IMR-90 (cell line): ENCODE measurements at regions not wholly inside any gene's neighbourhood (a gene's known extent, or its start where the extent isn't known, plus 50 kb on each side); places are given as distances from the start of the nearest gene placed in this dataset.

Experiments used
- ATAC-seq: fragments of 200-7000 bp; cut with Tn5 transposase; 2 replicates; pipeline ENCODE4 v1.9.1; 2020; ENCODE audit warnings: low read depth, mild to moderate bottlenecking, moderate library complexity
- BruUV-seq: library from RNA; stranded (reverse); fragments of 400-500 nt; replicated peaks from 2 replicates; lab custom pipeline; 2021; lab: Mats Ljungman, UMichigan
- CTCF ChIA-PET: fragments of 300-600 bp; formaldehyde crosslinking; extraction: SDS; loops from one replicate; lab custom pipeline; 2021; ENCODE audit warnings: antibody characterized with exemption; lab: Yijun Ruan, JAX
- POLR2A ChIA-PET: fragments of 300-600 bp; sonication (Branson Sonifier 250); formaldehyde crosslinking; loops from one replicate; lab custom pipeline; 2022; ENCODE audit warnings: antibody characterized with exemption; ENCODE audit not compliant: unreplicated experiment; lab: Charles Lee
- DNase-seq: peaks from one replicate; pipeline ENCODE4 v3.0.0; 2013
- H2AFZ ChIP-seq: replicated peaks from 2 replicates; pipeline ENCODE3; 2013; ENCODE audit warnings: low read length, mild to moderate bottlenecking; ENCODE audit not compliant: poor library complexity
- H2AK5ac ChIP-seq: 2 replicates; pipeline ENCODE4 v1.6.1; 2013; ENCODE audit warnings: low read depth, low read length, inconsistent platforms
- H2AK9ac ChIP-seq: replicated peaks from 2 replicates; pipeline ENCODE3; 2013; ENCODE audit warnings: mild to moderate bottlenecking, low read depth, low read length, moderate library complexity; ENCODE audit not compliant: poor library complexity
- H2BK120ac ChIP-seq: 2 replicates; pipeline ENCODE4 v1.6.1; 2013; ENCODE audit warnings: low read depth, low read length, inconsistent platforms
- H2BK15ac ChIP-seq: 3 replicates; pipeline ENCODE4 v1.6.1; 2013; ENCODE audit warnings: low read depth, low read length, inconsistent platforms
- H2BK20ac ChIP-seq: 2 replicates; pipeline ENCODE4 v1.6.1; 2013; ENCODE audit warnings: low read depth, mild to moderate bottlenecking, inconsistent platforms, low read length, moderate library complexity
- H2BK5ac ChIP-seq: 2 replicates; pipeline ENCODE4 v1.6.1; 2013; ENCODE audit warnings: mild to moderate bottlenecking, low read depth, low read length, inconsistent platforms; ENCODE audit not compliant: poor library complexity, severe bottlenecking
- H3K14ac ChIP-seq: replicated peaks from 2 replicates; pipeline ENCODE4 v1.6.1; 2013; ENCODE audit warnings: low read depth, low read length, inconsistent platforms
- H3K18ac ChIP-seq: 2 replicates; pipeline ENCODE4 v1.6.1; 2013; ENCODE audit warnings: low read depth, low read length, control low read depth
- H3K23ac ChIP-seq: 2 replicates; pipeline ENCODE4 v1.6.1; 2013; ENCODE audit warnings: low read depth, low read length, inconsistent platforms
- H3K27ac ChIP-seq: 2 replicates; pipeline ENCODE4 v1.5.1; 2013; ENCODE audit warnings: mild to moderate bottlenecking, control low read depth, low read length; ENCODE audit not compliant: insufficient read depth
- H3K27me3 ChIP-seq: 2 replicates; pipeline ENCODE4 v1.6.1; 2013; ENCODE audit warnings: low read length; ENCODE audit not compliant: control insufficient read depth, insufficient read depth
- H3K36me3 ChIP-seq: 2 replicates; pipeline ENCODE4 v1.6.1; 2013; ENCODE audit warnings: low read length, mixed read lengths; ENCODE audit not compliant: control insufficient read depth, insufficient read depth
- H3K4ac ChIP-seq: 2 replicates; pipeline ENCODE4 v1.6.1; 2013; ENCODE audit warnings: low read depth, low read length, inconsistent platforms
- H3K4me1 ChIP-seq: 2 replicates; pipeline ENCODE4 v1.6.1; 2013; ENCODE audit warnings: low read length, mixed read lengths; ENCODE audit not compliant: control insufficient read depth, insufficient read depth
- H3K4me2 ChIP-seq: 2 replicates; pipeline ENCODE4 v1.6.1; 2013; ENCODE audit warnings: low read depth, mild to moderate bottlenecking, control low read depth, low read length, moderate library complexity
- H3K4me3 ChIP-seq: 2 replicates; pipeline ENCODE4 v1.5.1; 2013; ENCODE audit warnings: low read depth, mild to moderate bottlenecking, control low read depth, low read length, moderate library complexity; ENCODE audit not compliant: insufficient read depth
- H3K56ac ChIP-seq: 2 replicates; pipeline ENCODE4 v1.6.1; 2013; ENCODE audit warnings: low read length, inconsistent platforms; ENCODE audit not compliant: insufficient read depth; ENCODE audit errors: extremely low read depth
- H3K79me1 ChIP-seq, 2 experiments: 2 replicates each; pipeline ENCODE4 v1.6.1; 2013; ENCODE audit warnings: low read length in 2 of 2, inconsistent platforms in 1 of 2, low read depth in 1 of 2
- H3K9ac ChIP-seq: 2 replicates; pipeline ENCODE4 v1.6.1; 2013; ENCODE audit warnings: low read depth, low read length, control low read depth
- H3K9me1 ChIP-seq: 2 replicates; pipeline ENCODE4 v1.6.1; 2013; ENCODE audit warnings: low read length, inconsistent platforms; ENCODE audit not compliant: insufficient read depth
- H3K9me3 ChIP-seq: 2 replicates; pipeline ENCODE4 v1.6.1; 2013; ENCODE audit warnings: low read length; ENCODE audit not compliant: control insufficient read depth, insufficient read depth
- H4K20me1 ChIP-seq: 2 replicates; pipeline ENCODE4 v1.6.1; 2013; ENCODE audit warnings: low read length, inconsistent platforms; ENCODE audit not compliant: insufficient read depth
- H4K5ac ChIP-seq: 2 replicates; pipeline ENCODE4 v1.6.1; 2013; ENCODE audit warnings: mild to moderate bottlenecking, low read depth, low read length, control low read depth
- H4K8ac ChIP-seq, 2 experiments: 2 replicates each; pipeline ENCODE4 v1.6.1; 2013; ENCODE audit warnings: low read depth in 2 of 2, low read length in 2 of 2, control low read depth in 1 of 2, inconsistent platforms in 1 of 2
- H4K91ac ChIP-seq: 2 replicates; pipeline ENCODE4 v1.6.1; 2013; ENCODE audit warnings: low read depth, low read length, inconsistent platforms; ENCODE audit not compliant: insufficient read depth
- BHLHE40 ChIP-seq: fragments of 150-350 bp; IDR thresholded peaks from 2 replicates; pipeline ENCODE4 v1.6.1; 2016; ENCODE audit warnings: mild to moderate bottlenecking, low read depth, low read length
- CEBPB ChIP-seq: IDR thresholded peaks from 2 replicates; pipeline ENCODE4 v1.6.1; 2012; ENCODE audit warnings: low read depth, low read length, improper control_type of control experiment
- CHD1 ChIP-seq: IDR thresholded peaks from 2 replicates; pipeline ENCODE4 v1.6.1; 2012; ENCODE audit warnings: low read depth, low read length, improper control_type of control experiment
- FOS ChIP-seq: fragments of 150-350 bp; IDR thresholded peaks from 2 replicates; pipeline ENCODE4 v1.6.1; 2016; ENCODE audit warnings: low read depth, low read length
- MAFK ChIP-seq: IDR thresholded peaks from 2 replicates; pipeline ENCODE4 v1.6.1; 2012; ENCODE audit warnings: low read depth, low read length, improper control_type of control experiment
- MAZ ChIP-seq: IDR thresholded peaks from 2 replicates; pipeline ENCODE4 v1.6.1; 2012; ENCODE audit warnings: low read depth, mild to moderate bottlenecking, low read length, improper control_type of control experiment, moderate library complexity, borderline replicate concordance
- MXI1 ChIP-seq: IDR thresholded peaks from 2 replicates; pipeline ENCODE4 v1.6.1; 2012; ENCODE audit warnings: low read depth, mild to moderate bottlenecking, low read length, moderate library complexity, borderline replicate concordance
- NFE2L2 ChIP-seq: fragments of 150-350 bp; IDR thresholded peaks from 2 replicates; pipeline ENCODE4 v1.6.1; 2016; ENCODE audit warnings: low read depth, mild to moderate bottlenecking, low read length
- POLR2A ChIP-seq: IDR thresholded peaks from 2 replicates; pipeline ENCODE4 v1.6.1; 2012; ENCODE audit warnings: mild to moderate bottlenecking, low read depth, low read length
- RAD21 ChIP-seq: IDR thresholded peaks from 2 replicates; pipeline ENCODE4 v1.6.1; 2012; ENCODE audit warnings: low read length, improper control_type of control experiment
- RCOR1 ChIP-seq: IDR thresholded peaks from 2 replicates; pipeline ENCODE4 v1.6.1; 2012; ENCODE audit warnings: mild to moderate bottlenecking, low read length, improper control_type of control experiment; ENCODE audit not compliant: insufficient replicate concordance
- RFX5 ChIP-seq: IDR thresholded peaks from 2 replicates; pipeline ENCODE4 v1.8.0; 2012; ENCODE audit warnings: low read depth, mild to moderate bottlenecking, low read length, moderate library complexity
- SMC3 ChIP-seq: fragments of 150-350 bp; IDR thresholded peaks from 2 replicates; pipeline ENCODE4 v1.6.1; 2016; ENCODE audit warnings: low read depth, mild to moderate bottlenecking, antibody characterized with exemption, low read length, moderate library complexity
- WGBS, 2 experiments: methylation state at CpG; one replicate each; pipeline versions ENCODE4 v1.1.5 to v1.1.7; 2013; ENCODE audit warnings: missing lambda C conversion rate in 2 of 2; ENCODE audit not compliant: insufficient read length in 1 of 2; ENCODE audit errors: extremely low coverage in 2 of 2; 5-methylcytosine and 5-hydroxymethylcytosine counted together
- dilution Hi-C: fragments of 300-500 bp; cut with HindIII; formaldehyde crosslinking; loops from one replicate; pipeline ENCODE4 v1.14.3; 2018; ENCODE audit warnings: low sequenced_read_pairs; ENCODE audit not compliant: unreplicated experiment
- in situ Hi-C: fragments of 300-500 bp; cut with MboI; formaldehyde crosslinking; loops from 3 replicates; pipeline ENCODE4 v1.14.3; 2019; ENCODE audit warnings: low sequenced_read_pairs, inconsistent platforms, mixed read lengths
- intact Hi-C: fragments of 100-400 bp; cut with micrococcal nuclease; formaldehyde crosslinking; loops from 2 replicates; pipeline ENCODE4 v1.10.0; 2022
- TF ChIP-seq, protein P1 (sequence below): fragments of 150-350 bp; IDR thresholded peaks from 2 replicates; pipeline ENCODE4 v1.6.1; 2017; ENCODE audit warnings: mild to moderate bottlenecking, antibody characterized with exemption, low read length, low read depth
- TF ChIP-seq, protein P2 (sequence below): fragments of 150-350 bp; IDR thresholded peaks from 2 replicates; pipeline ENCODE4 v1.6.1; 2016; ENCODE audit warnings: low read depth, mild to moderate bottlenecking, low read length, moderate library complexity, borderline replicate concordance
- TF ChIP-seq, protein P3 (sequence below): conservative IDR thresholded peaks from 2 replicates; pipeline ENCODE4 v1.5.1; 2012; ENCODE audit warnings: mild to moderate bottlenecking, low read depth, low read length, improper control_type of control experiment

DNA sequence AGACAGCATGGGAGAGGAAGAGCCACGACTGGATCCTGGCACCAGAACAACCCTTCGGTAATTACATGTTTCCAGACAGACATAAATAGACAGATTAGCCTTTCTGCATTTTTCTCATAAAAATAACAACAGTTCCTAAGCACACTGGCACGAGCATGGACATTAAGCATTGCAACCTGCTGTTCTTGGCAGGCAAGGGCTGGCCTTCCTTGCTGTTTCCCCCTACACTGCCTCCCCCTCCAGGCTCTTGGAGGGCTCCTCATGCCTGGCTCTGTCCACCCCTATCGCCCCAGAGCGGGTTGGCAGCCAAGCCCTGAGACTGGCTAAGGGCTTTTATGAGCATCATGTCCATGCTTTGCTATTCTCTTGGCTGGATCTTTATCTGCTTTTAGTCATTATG, 89.6 kb downstream of the TTC32 start:
- H3K36me3 ChIP-seq = no peaks in the 10 kb centered on the region
- no peak for TF ChIP-seq BHLHE40
- TF ChIP-seq, protein P1, sequence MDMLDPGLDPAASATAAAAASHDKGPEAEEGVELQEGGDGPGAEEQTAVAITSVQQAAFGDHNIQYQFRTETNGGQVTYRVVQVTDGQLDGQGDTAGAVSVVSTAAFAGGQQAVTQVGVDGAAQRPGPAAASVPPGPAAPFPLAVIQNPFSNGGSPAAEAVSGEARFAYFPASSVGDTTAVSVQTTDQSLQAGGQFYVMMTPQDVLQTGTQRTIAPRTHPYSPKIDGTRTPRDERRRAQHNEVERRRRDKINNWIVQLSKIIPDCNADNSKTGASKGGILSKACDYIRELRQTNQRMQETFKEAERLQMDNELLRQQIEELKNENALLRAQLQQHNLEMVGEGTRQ = no peak
- TF ChIP-seq MAFK = no peak
- TF ChIP-seq CHD1 = no peak
- TF ChIP-seq CEBPB = no peak
- TF ChIP-seq NFE2L2 = no peak
- no peak for TF ChIP-seq FOS
- TF ChIP-seq RCOR1 = no peak
- TF ChIP-seq, protein P2, sequence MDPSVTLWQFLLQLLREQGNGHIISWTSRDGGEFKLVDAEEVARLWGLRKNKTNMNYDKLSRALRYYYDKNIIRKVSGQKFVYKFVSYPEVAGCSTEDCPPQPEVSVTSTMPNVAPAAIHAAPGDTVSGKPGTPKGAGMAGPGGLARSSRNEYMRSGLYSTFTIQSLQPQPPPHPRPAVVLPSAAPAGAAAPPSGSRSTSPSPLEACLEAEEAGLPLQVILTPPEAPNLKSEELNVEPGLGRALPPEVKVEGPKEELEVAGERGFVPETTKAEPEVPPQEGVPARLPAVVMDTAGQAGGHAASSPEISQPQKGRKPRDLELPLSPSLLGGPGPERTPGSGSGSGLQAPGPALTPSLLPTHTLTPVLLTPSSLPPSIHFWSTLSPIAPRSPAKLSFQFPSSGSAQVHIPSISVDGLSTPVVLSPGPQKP = no peak
- no peak for TF ChIP-seq MAZ
- TF ChIP-seq, protein P3, sequence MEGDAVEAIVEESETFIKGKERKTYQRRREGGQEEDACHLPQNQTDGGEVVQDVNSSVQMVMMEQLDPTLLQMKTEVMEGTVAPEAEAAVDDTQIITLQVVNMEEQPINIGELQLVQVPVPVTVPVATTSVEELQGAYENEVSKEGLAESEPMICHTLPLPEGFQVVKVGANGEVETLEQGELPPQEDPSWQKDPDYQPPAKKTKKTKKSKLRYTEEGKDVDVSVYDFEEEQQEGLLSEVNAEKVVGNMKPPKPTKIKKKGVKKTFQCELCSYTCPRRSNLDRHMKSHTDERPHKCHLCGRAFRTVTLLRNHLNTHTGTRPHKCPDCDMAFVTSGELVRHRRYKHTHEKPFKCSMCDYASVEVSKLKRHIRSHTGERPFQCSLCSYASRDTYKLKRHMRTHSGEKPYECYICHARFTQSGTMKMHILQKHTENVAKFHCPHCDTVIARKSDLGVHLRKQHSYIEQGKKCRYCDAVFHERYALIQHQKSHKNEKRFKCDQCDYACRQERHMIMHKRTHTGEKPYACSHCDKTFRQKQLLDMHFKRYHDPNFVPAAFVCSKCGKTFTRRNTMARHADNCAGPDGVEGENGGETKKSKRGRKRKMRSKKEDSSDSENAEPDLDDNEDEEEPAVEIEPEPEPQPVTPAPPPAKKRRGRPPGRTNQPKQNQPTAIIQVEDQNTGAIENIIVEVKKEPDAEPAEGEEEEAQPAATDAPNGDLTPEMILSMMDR = no peak
- no peak for TF ChIP-seq SMC3
- no peak for TF ChIP-seq POLR2A
- no peak for TF ChIP-seq RFX5
- TF ChIP-seq RAD21 = no peak
- TF ChIP-seq MXI1 = no peak
- H3K4me2 ChIP-seq = no peak overlapping the region
- ATAC-seq = peak; percentile 31
- no peaks in the 10 kb centered on the region; the same call in 1 of the 2 replicates for H3K9me1 ChIP-seq
- H3K23ac ChIP-seq = peak overlapping the region; percentile 37; the same call in 1 of the 2 replicates
- no peak overlapping the region for H3K4me3 ChIP-seq
- POLR2A ChIA-PET = no interaction called here
- no peak overlapping the region for H2BK15ac ChIP-seq
- no peak for DNase-seq
- H3K79me1 ChIP-seq = no peaks in the 10 kb centered on the region
- H3K4me1 ChIP-seq = peaks cover 1% of the 10 kb centered on the region; the same call in 1 of the 2 replicates
- CTCF ChIA-PET = no interaction called here
- no peak overlapping the region for H2AFZ ChIP-seq
- H4K5ac ChIP-seq = no peak overlapping the region
- no peak overlapping the region for H3K14ac ChIP-seq
- no peak overlapping the region for H2BK120ac ChIP-seq
- no peak overlapping the region for H4K8ac ChIP-seq
- H3K56ac ChIP-seq = no peak overlapping the region
- H4K20me1 ChIP-seq = no peaks in the 10 kb centered on the region
- H4K91ac ChIP-seq = no peak overlapping the region
- H3K4ac ChIP-seq = no peak overlapping the region
- H3K27me3 ChIP-seq = no peaks in the 10 kb centered on the region
- intact Hi-C loops (no loop called here), in situ Hi-C loops (no loop called here), dilution Hi-C loops (no loop called here)
- H3K27ac ChIP-seq = no peak overlapping the region
- 38% methylated on average over 3 of the region's 5 CpGs; no CpG with 5 or more reads in 1 of the 2 experiments for WGBS, 2 experiments
- no peak overlapping the region; the same call in 1 of the 2 replicates for H2AK5ac ChIP-seq
- H2AK9ac ChIP-seq = no peak overlapping the region
- no peak overlapping the region for H2BK20ac ChIP-seq
- no peaks in the 10 kb centered on the region for H3K9me3 ChIP-seq
- no peak overlapping the region for H2BK5ac ChIP-seq
- H3K18ac ChIP-seq = no peak overlapping the region
- H3K9ac ChIP-seq = no peak overlapping the region
- BruUV-seq = no TSS peak
